ENCODE measurements at regions not wholly inside any gene's neighbourhood (a gene's known extent, or its start where the extent isn't known, plus 50 kb on each side); places are given as distances from the start of the nearest gene placed in this dataset.

DNA sequence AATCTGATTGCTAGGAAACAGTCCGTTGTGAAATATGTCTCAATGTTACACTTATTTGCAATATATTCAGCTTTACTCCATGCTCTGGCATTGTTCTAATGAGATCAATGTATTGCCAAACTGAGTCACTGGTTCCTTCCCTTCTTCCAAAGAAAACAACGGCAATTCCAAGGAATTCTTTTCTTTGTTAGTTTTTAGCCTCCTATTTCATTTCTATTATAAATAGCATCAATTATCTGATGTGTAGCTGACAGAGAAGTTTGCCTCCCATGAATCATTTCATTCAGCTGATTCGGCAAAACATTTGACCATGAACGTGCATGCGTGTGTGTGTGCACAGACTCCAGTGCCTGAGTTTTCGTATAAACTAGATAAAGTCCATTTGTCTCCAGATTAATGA, 346.8 kb downstream of the ETS1 start:
- H3K9me3 ChIP-seq (ENCODE audit: low read length): no peaks in the 10 kb centered on the region
- no peaks in the 10 kb centered on the region for H3K79me2 ChIP-seq (replicated peaks; ENCODE audit: insufficient read depth, low read length)
- no peak for TF ChIP-seq MXI1 (conservative IDR thresholded peaks at IDR 0.05; ENCODE audit: poor library complexity, severe bottlenecking)
- no peak for TF ChIP-seq EP300 (conservative IDR thresholded peaks at IDR 0.05; ENCODE audit: poor library complexity, severe bottlenecking)
- no peak for TF ChIP-seq RAD21 (conservative IDR thresholded peaks at IDR 0.05)
- TF ChIP-seq, protein P1, sequence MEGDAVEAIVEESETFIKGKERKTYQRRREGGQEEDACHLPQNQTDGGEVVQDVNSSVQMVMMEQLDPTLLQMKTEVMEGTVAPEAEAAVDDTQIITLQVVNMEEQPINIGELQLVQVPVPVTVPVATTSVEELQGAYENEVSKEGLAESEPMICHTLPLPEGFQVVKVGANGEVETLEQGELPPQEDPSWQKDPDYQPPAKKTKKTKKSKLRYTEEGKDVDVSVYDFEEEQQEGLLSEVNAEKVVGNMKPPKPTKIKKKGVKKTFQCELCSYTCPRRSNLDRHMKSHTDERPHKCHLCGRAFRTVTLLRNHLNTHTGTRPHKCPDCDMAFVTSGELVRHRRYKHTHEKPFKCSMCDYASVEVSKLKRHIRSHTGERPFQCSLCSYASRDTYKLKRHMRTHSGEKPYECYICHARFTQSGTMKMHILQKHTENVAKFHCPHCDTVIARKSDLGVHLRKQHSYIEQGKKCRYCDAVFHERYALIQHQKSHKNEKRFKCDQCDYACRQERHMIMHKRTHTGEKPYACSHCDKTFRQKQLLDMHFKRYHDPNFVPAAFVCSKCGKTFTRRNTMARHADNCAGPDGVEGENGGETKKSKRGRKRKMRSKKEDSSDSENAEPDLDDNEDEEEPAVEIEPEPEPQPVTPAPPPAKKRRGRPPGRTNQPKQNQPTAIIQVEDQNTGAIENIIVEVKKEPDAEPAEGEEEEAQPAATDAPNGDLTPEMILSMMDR (IDR thresholded peaks at IDR 0.05; ENCODE audit: poor library complexity, severe bottlenecking): no peak
- no peak for TF ChIP-seq POLR2AphosphoS5 (IDR thresholded peaks at IDR 0.05)
- TF ChIP-seq TAF1 (IDR thresholded peaks at IDR 0.05; ENCODE audit: low read depth): no peak
- no peak for TF ChIP-seq SMC3 (conservative IDR thresholded peaks at IDR 0.05; ENCODE audit: poor library complexity)
- TF ChIP-seq, protein P2, sequence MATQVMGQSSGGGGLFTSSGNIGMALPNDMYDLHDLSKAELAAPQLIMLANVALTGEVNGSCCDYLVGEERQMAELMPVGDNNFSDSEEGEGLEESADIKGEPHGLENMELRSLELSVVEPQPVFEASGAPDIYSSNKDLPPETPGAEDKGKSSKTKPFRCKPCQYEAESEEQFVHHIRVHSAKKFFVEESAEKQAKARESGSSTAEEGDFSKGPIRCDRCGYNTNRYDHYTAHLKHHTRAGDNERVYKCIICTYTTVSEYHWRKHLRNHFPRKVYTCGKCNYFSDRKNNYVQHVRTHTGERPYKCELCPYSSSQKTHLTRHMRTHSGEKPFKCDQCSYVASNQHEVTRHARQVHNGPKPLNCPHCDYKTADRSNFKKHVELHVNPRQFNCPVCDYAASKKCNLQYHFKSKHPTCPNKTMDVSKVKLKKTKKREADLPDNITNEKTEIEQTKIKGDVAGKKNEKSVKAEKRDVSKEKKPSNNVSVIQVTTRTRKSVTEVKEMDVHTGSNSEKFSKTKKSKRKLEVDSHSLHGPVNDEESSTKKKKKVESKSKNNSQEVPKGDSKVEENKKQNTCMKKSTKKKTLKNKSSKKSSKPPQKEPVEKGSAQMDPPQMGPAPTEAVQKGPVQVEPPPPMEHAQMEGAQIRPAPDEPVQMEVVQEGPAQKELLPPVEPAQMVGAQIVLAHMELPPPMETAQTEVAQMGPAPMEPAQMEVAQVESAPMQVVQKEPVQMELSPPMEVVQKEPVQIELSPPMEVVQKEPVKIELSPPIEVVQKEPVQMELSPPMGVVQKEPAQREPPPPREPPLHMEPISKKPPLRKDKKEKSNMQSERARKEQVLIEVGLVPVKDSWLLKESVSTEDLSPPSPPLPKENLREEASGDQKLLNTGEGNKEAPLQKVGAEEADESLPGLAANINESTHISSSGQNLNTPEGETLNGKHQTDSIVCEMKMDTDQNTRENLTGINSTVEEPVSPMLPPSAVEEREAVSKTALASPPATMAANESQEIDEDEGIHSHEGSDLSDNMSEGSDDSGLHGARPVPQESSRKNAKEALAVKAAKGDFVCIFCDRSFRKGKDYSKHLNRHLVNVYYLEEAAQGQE (IDR thresholded peaks at IDR 0.05; ENCODE audit: borderline replicate concordance): no peak
- TF ChIP-seq EZH2 (IDR thresholded peaks at IDR 0.05; ENCODE audit: borderline replicate concordance, insufficient read depth, low read length, poor library complexity, severe bottlenecking): no peak
- H3K27ac ChIP-seq (ENCODE audit: low read length): no peak overlapping the region
- H3K4me3 ChIP-seq (ENCODE audit: low read length): no peak overlapping the region
- H2AFZ ChIP-seq (ENCODE audit: low read depth, low read length): no peak overlapping the region
- no peaks in the 10 kb centered on the region for H4K20me1 ChIP-seq (ENCODE audit: insufficient read depth)
- H3K36me3 ChIP-seq (ENCODE audit: insufficient read depth, low read length): no peaks in the 10 kb centered on the region
- H3F3A ChIP-seq (ENCODE audit: insufficient read depth, low read length, poor library complexity, severe bottlenecking): no peaks in the 10 kb centered on the region
- H3K9ac ChIP-seq (ENCODE audit: low read length): no peak overlapping the region
- no peak overlapping the region for H3K4me2 ChIP-seq (ENCODE audit: low read length)
- no peaks in the 10 kb centered on the region for H3K27me3 ChIP-seq (ENCODE audit: insufficient read depth, low read depth, low read length)
- H3K9me2 ChIP-seq (ENCODE audit: insufficient read depth, low read length): no peaks in the 10 kb centered on the region

DNA sequence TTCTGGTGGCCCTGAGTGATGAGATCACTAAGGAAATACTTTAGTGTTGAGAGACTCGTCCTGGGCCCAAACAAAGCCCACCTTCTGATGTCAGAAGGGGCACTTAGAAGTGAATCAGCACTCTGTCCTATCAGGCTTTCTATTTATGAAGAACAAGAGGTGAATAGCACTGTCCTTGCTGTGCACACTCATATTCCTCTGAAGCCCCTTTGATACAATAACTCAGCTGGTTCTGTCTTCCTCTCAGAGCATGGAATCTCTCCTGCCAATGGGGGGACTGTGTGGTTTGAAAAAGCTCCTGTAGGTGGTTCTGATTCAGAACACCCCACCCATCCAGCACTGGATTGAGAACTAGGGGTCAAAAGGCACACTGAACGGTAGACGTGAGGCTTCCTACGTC, 348.1 kb downstream of the ETS1 start:
- Histone ChIP-seq H3K9me3 (ENCODE audit: low read length) (no peaks in the 10 kb centered on the region), H3K27me3 (ENCODE audit: insufficient read depth, low read depth, low read length) (no peaks in the 10 kb centered on the region), H3K9ac (ENCODE audit: low read length) (no peak overlapping the region), H2AFZ (ENCODE audit: low read depth, low read length) (no peak overlapping the region), H3K4me2 (ENCODE audit: low read length) (no peak overlapping the region), H4K20me1 (ENCODE audit: insufficient read depth) (no peaks in the 10 kb centered on the region), H3K9me2 (ENCODE audit: insufficient read depth, low read length) (no peaks in the 10 kb centered on the region), H3K27ac (ENCODE audit: low read length) (no peak overlapping the region), H3K4me3 (ENCODE audit: low read length) (no peak overlapping the region), H3K79me2 (replicated peaks; ENCODE audit: insufficient read depth, low read length) (no peaks in the 10 kb centered on the region), H3K36me3 (ENCODE audit: insufficient read depth, low read length) (no peaks in the 10 kb centered on the region), H3F3A (ENCODE audit: insufficient read depth, low read length, poor library complexity, severe bottlenecking) (no peaks in the 10 kb centered on the region)
- TF ChIP-seq MXI1 (conservative IDR thresholded peaks at IDR 0.05; ENCODE audit: poor library complexity, severe bottlenecking): no peak
